Transverse colon (tissue), 4 donors: ENCODE measurements at regions not wholly inside any gene's neighbourhood (a gene's known extent, or its start where the extent isn't known, plus 50 kb on each side); places are given as distances from the start of the nearest gene placed in this dataset.

ENCODE experiments used
- DNase-seq: peaks from one replicate; pipeline ENCODE4 v3.0.0-alpha.2; 2019
- H3K27ac ChIP-seq, 4 donors: fragments of 200-600 bp; sonication (generic); 2 replicates each; pipeline ENCODE4 v1.5.1; 2016 to 2018; ENCODE audit warnings: inconsistent platforms in 4 of 4
- H3K27me3 ChIP-seq: fragments of 200-600 bp; sonication (generic); 2 replicates; pipeline ENCODE4 v1.5.1; 2017; ENCODE audit warnings: inconsistent platforms
- H3K36me3 ChIP-seq, 4 donors: fragments of 200-600 bp; sonication (generic); 2 replicates each; pipeline ENCODE4 v1.5.1; 2017 to 2019; ENCODE audit warnings: inconsistent platforms in 4 of 4
- H3K4me1 ChIP-seq, 4 donors: fragments of 200-600 bp; sonication (generic); 2 replicates each; pipeline ENCODE4 v1.5.1; 2017 to 2020; ENCODE audit warnings: inconsistent platforms in 4 of 4
- H3K4me3 ChIP-seq, 4 donors: fragments of 200-600 bp; sonication (generic); 1 replicate in 1 of 4; 2 replicates in 3 of 4; pipeline versions ENCODE4 v1.5.1 to v1.6.1; 2017 to 2019; ENCODE audit warnings: inconsistent platforms in 4 of 4
- H3K9me3 ChIP-seq, 2 donors: fragments of 200-600 bp; sonication (generic); 2 replicates each; pipeline ENCODE4 v1.5.1; 2017 to 2019; ENCODE audit warnings: inconsistent platforms in 2 of 2
- CTCF ChIP-seq, 5 experiments: fragments of 200-600 bp in 3 of 5; fragments of 450-650 bp in 2 of 5; sonication (generic) in 3 of 5; IDR thresholded peaks; 1 replicate in 2 of 5; 2 replicates in 3 of 5; pipeline ENCODE4 v1.5.1; 2016 to 2017; ENCODE audit warnings: antibody characterized with exemption in 5 of 5, inconsistent platforms in 3 of 5, mild to moderate bottlenecking in 2 of 5, moderate library complexity in 1 of 5
- EP300 ChIP-seq: sonication (generic); formaldehyde crosslinking; IDR thresholded peaks from one replicate; pipeline ENCODE4 v1.6.1; 2017; ENCODE audit warnings: antibody characterized with exemption, low read depth
- POLR2A ChIP-seq: fragments of 450-650 bp; IDR thresholded peaks from one replicate; pipeline ENCODE4 v1.6.1; 2016; ENCODE audit warnings: antibody characterized with exemption, mild to moderate bottlenecking, moderate library complexity
- POLR2AphosphoS5 ChIP-seq, 3 donors: sonication (generic); formaldehyde crosslinking; IDR thresholded peaks; one replicate each; pipeline ENCODE4 v1.6.1; 2016; ENCODE audit warnings: antibody characterized with exemption in 3 of 3
- WGBS, 2 donors: methylation state at CpG; one replicate each; pipeline ENCODE4 v1.1.5; 2018; ENCODE audit warnings: low coverage in 1 of 2; 5-methylcytosine and 5-hydroxymethylcytosine counted together
- in situ Hi-C, 4 donors: fragments of 200-750 bp; cut with MboI; loops; one replicate each; pipeline versions ENCODE4 v1.15.0 to v1.15.1; 2017; ENCODE audit warnings: low sequenced_read_pairs in 3 of 4, low pct_ligation_motif_present in 1 of 4, low pct_unique_long_range_greater_than_20kb in 1 of 4
- intact Hi-C: fragments of 100-400 bp; cut with DNase I; formaldehyde crosslinking; loops from one replicate; pipeline ENCODE4 v1.15.1; 2023; ENCODE audit warnings: low total_unique reads

- no peak overlapping the region for H3K27ac ChIP-seq
- H3K4me3 ChIP-seq, result no peak overlapping the region
- TF ChIP-seq EP300 (no peak), CTCF (IDR thresholded peaks at IDR 0.05) (no peak), POLR2A (no peak), POLR2AphosphoS5 (IDR thresholded peaks at IDR 0.05) (no peak)
- H3K9me3 ChIP-seq, result no peaks in the 10 kb centered on the region
- in situ Hi-C loops (no loop called here), intact Hi-C loops (no loop called here)
- 94 to 95% methylated on average over 15 to 40 of the region's 41 CpGs for WGBS, 2 donors
- no peaks in the 10 kb centered on the region for H3K4me1 ChIP-seq
- no peak for DNase-seq
- H3K27me3 ChIP-seq, result no peaks in the 10 kb centered on the region
- H3K36me3 ChIP-seq, result no peaks in the 10 kb centered on the region
Measured at GRCh38 chr2:33727361-33728032, 128.4 kb upstream of the FAM98A start.

GRCh38 chr2:33726415-33726814 lies 127.3 kb upstream of the FAM98A start:
- H3K27me3 ChIP-seq, result no peaks in the 10 kb centered on the region
- no peaks in the 10 kb centered on the region for H3K36me3 ChIP-seq
- in situ Hi-C loops (no loop called here), intact Hi-C loops (no loop called here)
- no peaks in the 10 kb centered on the region for H3K4me1 ChIP-seq
- no peak overlapping the region for H3K4me3 ChIP-seq
- H3K9me3 ChIP-seq, result no peaks in the 10 kb centered on the region
- 83% methylated on average over 5 to 8 of the region's 8 CpGs for WGBS, 2 donors
- TF ChIP-seq POLR2AphosphoS5 (IDR thresholded peaks at IDR 0.05), result no peak
- TF ChIP-seq CTCF (IDR thresholded peaks at IDR 0.05), result no peak
- no peak overlapping the region for H3K27ac ChIP-seq
- no peak for DNase-seq

GRCh38 chr2:33723329-33723728 lies 124.2 kb upstream of the FAM98A start:
- TF ChIP-seq POLR2A (no peak), EP300 (no peak), CTCF (IDR thresholded peaks at IDR 0.05) (no peak), POLR2AphosphoS5 (IDR thresholded peaks at IDR 0.05) (no peak)
- Histone ChIP-seq H3K9me3 (no peaks in the 10 kb centered on the region), H3K4me3 (no peak overlapping the region), H3K27ac (no peak overlapping the region), H3K27me3 (no peaks in the 10 kb centered on the region), H3K4me1 (no peaks in the 10 kb centered on the region), H3K36me3 (no peaks in the 10 kb centered on the region)
- in situ Hi-C loops (no loop called here), intact Hi-C loops (loop anchor here (5.0 kb wide), 1 partner anchor 274 kb away; no protein-coding TSS in a partner anchor)
- 63 to 81% methylated on average over 3 of the region's 3 CpGs for WGBS, 2 donors
- DNase-seq, result no peak

- H3K36me3 ChIP-seq, result no peaks in the 10 kb centered on the region
- intact Hi-C loops (no loop called here), in situ Hi-C loops (no loop called here)
- no peak overlapping the region for H3K27ac ChIP-seq
- H3K4me3 ChIP-seq, result no peak overlapping the region
- WGBS, 2 donors, result 20 to 64% methylated on average over 1 to 2 of the region's 2 CpGs
- no peaks in the 10 kb centered on the region for H3K9me3 ChIP-seq
- no peak for DNase-seq
- TF ChIP-seq EP300, result no peak
- no peak for TF ChIP-seq CTCF (IDR thresholded peaks at IDR 0.05)
- TF ChIP-seq POLR2AphosphoS5 (IDR thresholded peaks at IDR 0.05), result no peak
- TF ChIP-seq POLR2A, result no peak
- H3K4me1 ChIP-seq, result no peaks in the 10 kb centered on the region
- no peaks in the 10 kb centered on the region for H3K27me3 ChIP-seq
Measured at GRCh38 chr2:33719067-33719466, 120.0 kb upstream of the FAM98A start.
